Prostate gland (tissue), 2 donors: ENCODE measurements at regions not wholly inside any gene's neighbourhood (a gene's known extent, or its start where the extent isn't known, plus 50 kb on each side); places are given as distances from the start of the nearest gene placed in this dataset.

Experiments used
- CTCF ChIP-seq, 4 experiments: fragments of 200-600 bp in 2 of 4; fragments of 450-650 bp in 2 of 4; sonication (generic) in 2 of 4; IDR thresholded peaks; 1 replicate in 3 of 4; 2 replicates in 1 of 4; pipeline ENCODE4 v1.5.1; 2016 to 2019; ENCODE audit warnings: antibody characterized with exemption in 4 of 4, mild to moderate bottlenecking in 2 of 4, moderate library complexity in 2 of 4
- POLR2A ChIP-seq: fragments of 450-650 bp; IDR thresholded peaks from one replicate; pipeline ENCODE4 v1.6.1; 2016; ENCODE audit warnings: antibody characterized with exemption, mild to moderate bottlenecking
- POLR2AphosphoS5 ChIP-seq: sonication (generic); formaldehyde crosslinking; IDR thresholded peaks from one replicate; pipeline ENCODE4 v1.6.1; 2017; ENCODE audit warnings: antibody characterized with exemption

- no peak for TF ChIP-seq CTCF (IDR thresholded peaks at IDR 0.05)
- no peak for TF ChIP-seq POLR2AphosphoS5
- no peak for TF ChIP-seq POLR2A
Observed at GRCh38 chr19:28429356-28429755, 783.6 kb downstream of the UQCRFS1 start.
